MCF 10A (cell line): ENCODE measurements at regions not wholly inside any gene's neighbourhood (a gene's known extent, or its start where the extent isn't known, plus 50 kb on each side); places are given as distances from the start of the nearest gene placed in this dataset.

Source experiments
- BruUV-seq: library from RNA; stranded (reverse); fragments of 400-500 nt; replicated peaks from 2 replicates; lab custom pipeline; 2021; lab: Mats Ljungman, UMichigan
- CTCF ChIA-PET: fragments of 300-600 bp; sonication (Branson Sonifier 250); formaldehyde crosslinking; extraction: SDS; loops from one replicate; lab custom pipeline; 2021; ENCODE audit warnings: antibody characterized with exemption, inconsistent platforms; lab: Yijun Ruan, JAX
- POLR2A ChIA-PET: fragments of 300-600, 350-650 bp; sonication (Branson Sonifier 250); formaldehyde crosslinking; extraction: SDS; loops from one replicate; lab custom pipeline; 2020; ENCODE audit warnings: antibody characterized with exemption, inconsistent platforms; lab: Yijun Ruan, JAX
- DNase-seq: peaks from one replicate; pipeline ENCODE4 v3.0.0-alpha.2; 2018; ENCODE audit not compliant: unreplicated experiment
- H3K27ac Mint-ChIP-seq: one replicate; pipeline ENCODE4 v1.8.0; 2022; ENCODE audit warnings: mild to moderate bottlenecking, low read depth, mixed read lengths; ENCODE audit not compliant: unreplicated experiment
- H3K27me3 Mint-ChIP-seq: one replicate; pipeline ENCODE4 v1.8.0; 2022; ENCODE audit warnings: mixed read lengths; ENCODE audit not compliant: insufficient read depth, unreplicated experiment
- H3K36me3 Mint-ChIP-seq: one replicate; pipeline ENCODE4 v1.8.0; 2022; ENCODE audit warnings: mild to moderate bottlenecking, moderate library complexity, mixed read lengths; ENCODE audit not compliant: insufficient read depth, unreplicated experiment
- H3K4me1 Mint-ChIP-seq: one replicate; pipeline ENCODE4 v1.8.0; 2022; ENCODE audit warnings: mixed read lengths; ENCODE audit not compliant: insufficient read depth, unreplicated experiment
- H3K4me3 Mint-ChIP-seq: one replicate; pipeline ENCODE4 v1.8.0; 2022; ENCODE audit warnings: mild to moderate bottlenecking, moderate library complexity, mixed read lengths; ENCODE audit not compliant: unreplicated experiment
- H3K9me3 Mint-ChIP-seq: one replicate; pipeline ENCODE4 v1.8.0; 2022; ENCODE audit warnings: mixed read lengths; ENCODE audit not compliant: unreplicated experiment
- intact Hi-C: fragments of 100-400 bp; cut with micrococcal nuclease; formaldehyde crosslinking; loops from 2 replicates; pipeline ENCODE4 v1.14.1; 2022
- TF ChIP-seq, protein P1 (sequence below): fragments of 200-600 bp; IDR thresholded peaks from one replicate; pipeline ENCODE4 v1.8.0; 2022; ENCODE audit warnings: antibody characterized with exemption, mild to moderate bottlenecking; ENCODE audit not compliant: unreplicated experiment

DNA sequence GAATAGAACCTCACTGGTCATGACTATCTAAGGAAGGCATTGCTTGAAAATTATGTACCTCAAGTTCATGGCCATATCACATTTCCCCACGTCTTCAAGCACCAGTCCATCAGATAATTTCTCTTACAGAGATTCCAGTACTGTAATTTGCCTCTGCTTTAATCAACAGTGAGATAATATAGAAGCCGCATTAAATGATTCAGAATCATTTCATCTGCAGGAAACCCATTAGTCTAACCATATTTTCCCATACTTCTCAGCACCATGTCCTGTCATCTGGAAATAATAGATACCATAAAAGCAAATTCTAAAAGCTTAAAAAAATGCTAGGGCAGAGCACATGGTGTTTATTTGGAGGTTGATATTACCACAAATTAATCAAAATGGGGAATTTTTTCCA, 310.3 kb upstream of the SLIT2 start:
- no peaks in the 10 kb centered on the region for H3K36me3 Mint-ChIP-seq
- no peaks in the 10 kb centered on the region for H3K9me3 Mint-ChIP-seq
- POLR2A ChIA-PET = interaction anchor here (0.6 to 0.7 kb wide), 2 partner anchors 47 to 99 kb away, joined by 4 read pairs; no protein-coding TSS in a partner anchor
- intact Hi-C loops = no loop called here
- BruUV-seq = no TSS peak
- H3K4me1 Mint-ChIP-seq = peaks cover 23% of the 10 kb centered on the region
- TF ChIP-seq, protein P1, sequence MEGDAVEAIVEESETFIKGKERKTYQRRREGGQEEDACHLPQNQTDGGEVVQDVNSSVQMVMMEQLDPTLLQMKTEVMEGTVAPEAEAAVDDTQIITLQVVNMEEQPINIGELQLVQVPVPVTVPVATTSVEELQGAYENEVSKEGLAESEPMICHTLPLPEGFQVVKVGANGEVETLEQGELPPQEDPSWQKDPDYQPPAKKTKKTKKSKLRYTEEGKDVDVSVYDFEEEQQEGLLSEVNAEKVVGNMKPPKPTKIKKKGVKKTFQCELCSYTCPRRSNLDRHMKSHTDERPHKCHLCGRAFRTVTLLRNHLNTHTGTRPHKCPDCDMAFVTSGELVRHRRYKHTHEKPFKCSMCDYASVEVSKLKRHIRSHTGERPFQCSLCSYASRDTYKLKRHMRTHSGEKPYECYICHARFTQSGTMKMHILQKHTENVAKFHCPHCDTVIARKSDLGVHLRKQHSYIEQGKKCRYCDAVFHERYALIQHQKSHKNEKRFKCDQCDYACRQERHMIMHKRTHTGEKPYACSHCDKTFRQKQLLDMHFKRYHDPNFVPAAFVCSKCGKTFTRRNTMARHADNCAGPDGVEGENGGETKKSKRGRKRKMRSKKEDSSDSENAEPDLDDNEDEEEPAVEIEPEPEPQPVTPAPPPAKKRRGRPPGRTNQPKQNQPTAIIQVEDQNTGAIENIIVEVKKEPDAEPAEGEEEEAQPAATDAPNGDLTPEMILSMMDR = no peak
- CTCF ChIA-PET = interaction anchor here (0.6 kb wide), 1 partner anchor 68 kb away, joined by 3 read pairs; no protein-coding TSS in a partner anchor
- no peak for DNase-seq
- H3K27me3 Mint-ChIP-seq = no peaks in the 10 kb centered on the region
- H3K4me3 Mint-ChIP-seq = no peak overlapping the region
- H3K27ac Mint-ChIP-seq = no peak overlapping the region

DNA sequence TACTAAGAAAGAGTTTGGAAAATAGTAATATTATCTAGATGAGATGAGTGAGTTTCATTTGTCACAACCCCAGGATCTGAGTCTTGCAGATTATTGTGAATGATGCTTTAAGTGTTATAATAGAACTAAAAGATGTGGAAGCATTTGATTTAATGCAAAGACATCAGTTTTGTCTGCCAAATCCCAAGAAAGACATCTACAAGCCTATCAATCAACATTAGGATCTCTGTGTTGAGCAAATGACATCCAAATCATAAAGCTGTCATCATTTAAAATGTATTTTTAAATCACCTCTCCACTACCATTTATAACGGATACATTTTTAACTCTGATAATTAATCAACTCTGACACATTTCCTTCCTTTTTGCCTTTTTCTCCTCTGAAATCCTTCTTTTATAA, 310.8 kb upstream of the SLIT2 start:
- no TSS peak for BruUV-seq
- Mint-ChIP-seq H3K27ac (no peak overlapping the region), H3K27me3 (no peaks in the 10 kb centered on the region), H3K4me3 (no peak overlapping the region), H3K9me3 (no peaks in the 10 kb centered on the region), H3K4me1 (peaks cover 17% of the 10 kb centered on the region), H3K36me3 (no peaks in the 10 kb centered on the region)
- intact Hi-C loops = no loop called here
- DNase-seq = no peak
- TF ChIP-seq, protein P1 = no peak
- POLR2A ChIA-PET = interaction anchor here (0.6 to 0.7 kb wide), 2 partner anchors 47 to 98 kb away, joined by 4 read pairs; no protein-coding TSS in a partner anchor
- CTCF ChIA-PET = interaction anchor here (0.6 kb wide), 1 partner anchor 69 kb away, joined by 3 read pairs; no protein-coding TSS in a partner anchor

DNA sequence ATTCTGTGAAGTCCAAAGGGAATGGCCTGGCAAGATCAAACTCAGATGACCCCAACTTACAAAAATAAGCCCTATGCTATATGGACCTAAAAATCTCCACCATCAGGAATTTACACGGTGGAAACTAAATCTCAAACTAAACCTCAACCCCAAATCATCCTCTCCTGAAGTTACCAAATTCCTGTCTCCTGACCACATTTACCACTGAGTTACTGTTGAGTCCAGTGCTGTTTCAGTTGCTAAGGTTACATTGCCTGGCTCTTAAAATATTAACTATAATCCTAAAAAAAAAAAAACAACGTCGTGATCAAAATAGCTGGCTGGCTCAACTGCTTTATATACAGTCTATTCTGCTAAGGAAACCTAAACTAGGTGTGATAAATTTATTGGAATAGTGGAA, 315.2 kb upstream of the SLIT2 start:
- POLR2A ChIA-PET = no interaction called here
- BruUV-seq = no TSS peak
- Mint-ChIP-seq H3K9me3 (no peaks in the 10 kb centered on the region), H3K4me1 (no peaks in the 10 kb centered on the region), H3K27ac (no peak overlapping the region), H3K36me3 (no peaks in the 10 kb centered on the region), H3K27me3 (no peaks in the 10 kb centered on the region), H3K4me3 (no peak overlapping the region)
- intact Hi-C loops = no loop called here
- CTCF ChIA-PET = interaction anchor here (0.6 kb wide), 1 partner anchor 26 kb away, joined by 3 read pairs; no protein-coding TSS in a partner anchor
- TF ChIP-seq, protein P1 = no peak
- DNase-seq = no peak

DNA sequence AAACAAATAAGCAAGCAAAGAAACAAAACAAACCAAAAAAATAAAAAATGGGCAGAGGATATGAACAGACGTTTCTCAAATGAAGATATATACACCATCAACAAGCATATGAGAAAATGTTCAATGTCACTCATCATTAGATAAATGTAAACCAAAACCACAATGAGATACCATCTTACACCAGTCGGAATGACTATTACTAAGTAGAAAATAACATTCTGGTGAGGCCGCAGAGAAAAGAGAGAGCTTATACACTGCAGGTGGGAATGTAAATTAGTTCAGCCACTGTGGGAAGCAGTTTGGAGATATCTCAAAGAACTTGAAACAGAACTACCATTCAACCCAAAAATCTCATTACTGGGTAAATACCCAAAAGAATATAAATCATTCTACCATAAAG, 321.0 kb upstream of the SLIT2 start:
- Mint-ChIP-seq H3K27me3 (no peaks in the 10 kb centered on the region), H3K36me3 (no peaks in the 10 kb centered on the region), H3K9me3 (no peaks in the 10 kb centered on the region), H3K4me1 (no peaks in the 10 kb centered on the region), H3K4me3 (no peak overlapping the region), H3K27ac (no peak overlapping the region)
- TF ChIP-seq, protein P1 = no peak
- no TSS peak for BruUV-seq
- ChIA-PET CTCF (no interaction called here), POLR2A (no interaction called here)
- intact Hi-C loops = no loop called here
- no peak for DNase-seq
